ENCODE measurements at regions not wholly inside any gene's neighbourhood (a gene's known extent, or its start where the extent isn't known, plus 50 kb on each side); places are given as distances from the start of the nearest gene placed in this dataset.
A peak's percentile ranks its signal among the peaks of the same experiment; 100 is the strongest.
"Not testable (repeated sequence)": the region's sequence is repeated elsewhere in the genome, so short reads cannot be mapped to it uniquely, and the experiment has no call there.

GRCh38 chr12:125311050-125311449 lies 245.8 kb downstream of the AACS start:
- no peak for DNase-seq (ENCODE audit: low spot score)

DNA sequence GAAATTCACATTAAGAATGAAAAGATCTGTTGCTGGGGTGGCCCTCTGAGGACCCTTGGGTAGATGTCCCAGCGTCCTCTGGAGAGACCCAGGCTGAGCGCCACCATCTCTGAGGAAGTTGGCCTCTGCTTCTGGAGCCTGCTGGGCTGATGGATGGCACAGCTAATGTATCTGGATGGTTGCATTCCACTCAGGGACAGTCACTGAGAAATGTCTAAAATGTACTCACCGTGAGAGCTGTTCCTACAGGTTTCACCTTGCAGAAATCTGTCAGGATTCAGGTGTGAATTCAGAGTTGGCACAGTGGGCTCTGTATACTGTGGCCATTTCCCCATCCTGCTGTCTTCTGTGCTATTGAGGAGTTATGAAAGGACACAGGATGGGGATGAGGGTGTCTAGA lies 247.2 kb downstream of the AACS start:
- peak; percentile 9 for DNase-seq (ENCODE audit: low spot score)

DNA sequence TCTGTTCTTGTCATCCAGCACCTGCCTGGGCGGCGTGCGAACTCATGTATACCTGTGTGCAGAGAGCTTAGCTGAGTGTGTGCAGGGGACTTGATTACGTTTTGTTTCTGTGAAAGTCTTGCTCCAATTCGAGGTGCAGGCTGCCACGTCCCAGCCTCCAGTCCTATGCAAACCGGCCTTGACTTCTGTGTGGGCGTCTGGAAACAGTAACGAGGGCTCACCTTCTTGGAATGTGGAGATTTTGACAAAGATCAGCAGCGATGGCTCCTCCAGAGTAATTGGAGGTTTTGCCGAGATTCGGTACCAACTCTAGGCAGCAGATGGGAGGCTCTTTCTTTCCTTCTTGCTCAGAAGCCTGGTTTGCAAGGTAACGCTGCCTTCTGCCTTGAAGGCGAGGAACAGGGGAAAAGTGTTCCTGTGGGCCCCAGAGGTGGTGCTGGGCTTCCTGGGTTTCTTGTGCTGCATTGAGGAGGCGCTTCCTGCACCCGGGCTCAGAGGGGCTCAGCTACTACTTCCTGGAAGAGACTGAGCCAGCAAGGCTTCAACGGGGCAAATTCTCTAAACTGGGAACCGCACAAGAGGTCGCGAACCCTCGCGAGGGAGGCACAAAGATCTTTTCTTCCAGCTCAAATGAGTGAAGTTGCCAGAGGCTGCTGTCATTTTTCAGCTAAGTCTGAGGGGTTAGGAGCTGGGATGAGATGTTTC lies 249.0 kb downstream of the AACS start:
- no peak for DNase-seq (ENCODE audit: low spot score)

DNA sequence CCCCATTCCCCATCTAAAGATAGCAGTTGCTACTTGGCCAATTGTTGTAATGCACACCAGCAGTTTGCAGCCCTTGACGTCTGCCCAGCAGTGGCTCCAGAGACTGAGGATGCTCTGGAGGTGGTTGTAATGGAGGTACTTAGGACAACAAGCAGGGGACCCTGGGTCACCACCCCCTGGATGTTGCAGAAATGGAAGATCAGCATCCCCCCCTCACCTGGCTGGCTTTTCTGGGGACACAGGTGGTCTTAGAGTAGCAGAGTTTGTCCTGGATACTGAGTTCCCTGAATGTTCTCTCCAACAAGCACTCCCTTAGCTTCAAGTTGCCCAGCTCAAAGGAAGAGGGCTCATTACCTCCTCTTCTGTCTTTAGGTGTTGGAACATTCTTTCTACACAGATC lies 250.5 kb downstream of the AACS start:
- DNase-seq (ENCODE audit: low spot score): no peak

- DNase-seq (ENCODE audit: low spot score): no peak
Observed at GRCh38 chr12:125320177-125320576, 254.9 kb downstream of the AACS start.

GRCh38 chr12:125324861-125325490 lies 259.7 kb downstream of the AACS start:
- DNase-seq (ENCODE audit: low spot score): no peak

DNA sequence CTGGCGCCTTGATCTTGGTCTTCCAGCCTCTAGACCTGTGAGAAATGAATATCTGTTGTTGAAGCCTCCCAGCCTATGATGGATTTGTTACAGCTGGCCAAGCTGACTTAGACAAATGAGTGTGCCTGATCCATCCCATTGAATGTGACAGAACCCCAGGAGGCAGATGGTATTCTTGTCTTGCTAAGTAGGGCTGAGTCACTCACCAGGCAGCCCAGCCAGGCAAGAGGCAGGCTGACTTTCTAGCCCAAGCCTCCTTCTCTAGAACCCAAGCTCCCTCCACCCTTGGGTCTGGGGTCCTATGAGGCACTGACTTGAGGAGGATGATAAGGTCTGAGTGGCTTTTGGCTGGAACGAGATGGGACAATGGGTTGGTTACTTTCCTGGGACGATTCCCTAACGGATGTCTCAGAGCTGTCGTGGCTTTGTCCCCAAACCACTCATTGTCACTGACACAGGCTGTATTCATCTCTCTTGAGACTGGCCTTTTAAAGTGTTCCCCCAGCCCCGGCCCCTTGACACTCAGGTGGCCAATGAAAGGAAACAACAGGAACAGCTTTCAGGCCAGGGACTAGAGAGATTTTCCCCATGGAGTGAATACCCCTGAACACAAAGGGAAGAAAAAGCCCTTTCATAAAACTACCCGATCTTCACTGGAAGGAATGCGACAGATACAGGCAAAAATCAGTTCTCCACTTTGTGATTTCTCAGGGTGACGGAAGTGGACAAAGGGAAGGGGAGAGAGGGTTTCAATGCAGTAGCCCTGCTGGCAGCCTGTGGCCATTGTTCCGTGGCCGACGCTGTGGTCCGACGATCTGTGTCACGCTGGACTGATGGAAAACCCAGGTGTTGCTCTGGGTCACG lies 264.2 kb downstream of the AACS start:
- no peak for DNase-seq (ENCODE audit: low spot score)

DNA sequence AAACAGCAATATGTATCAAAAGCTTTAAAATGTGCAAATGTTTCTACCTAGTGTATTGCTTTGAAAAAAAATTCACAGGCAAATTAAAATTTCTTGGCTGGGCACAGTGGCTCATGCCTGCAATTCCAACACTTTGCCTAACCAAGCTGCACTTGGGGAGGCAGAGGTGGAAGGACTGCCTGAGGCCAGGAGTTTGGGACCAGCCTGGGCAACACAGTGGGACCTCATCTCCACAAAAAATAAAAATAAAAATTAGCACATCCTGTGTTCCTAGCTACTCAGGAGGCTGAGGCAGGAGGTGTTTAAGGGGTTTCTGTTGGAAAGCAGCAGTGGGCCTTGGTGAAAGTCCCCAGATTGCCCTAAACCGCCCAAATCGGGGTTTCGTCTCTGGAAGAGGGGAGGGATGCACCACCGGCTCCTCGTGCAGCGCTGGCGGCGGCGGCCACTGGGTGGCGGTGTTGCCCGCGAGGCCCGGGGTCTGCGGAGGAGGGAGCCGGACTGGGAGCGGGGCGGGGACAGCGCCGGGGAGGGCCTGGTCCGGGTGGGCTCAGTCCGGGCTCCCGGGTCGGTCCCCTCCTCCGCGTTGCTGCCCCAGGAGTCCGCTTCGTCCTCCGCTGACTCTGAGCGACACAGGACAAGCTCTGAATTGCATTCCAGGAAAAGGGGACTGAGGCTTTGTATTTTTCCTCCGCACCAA lies 265.6 kb downstream of the AACS start:
- peak; percentile 37 for DNase-seq (ENCODE audit: low spot score)

- no peak for DNase-seq (ENCODE audit: low spot score)
Observed at GRCh38 chr12:125331342-125332052, 266.3 kb downstream of the AACS start.

- DNase-seq (ENCODE audit: low spot score): no peak
Observed at GRCh38 chr12:125332900-125333299, 267.7 kb downstream of the AACS start.

GRCh38 chr12:125336246-125336645 lies 271.0 kb downstream of the AACS start:
- DNase-seq (ENCODE audit: low spot score): no peak

DNA sequence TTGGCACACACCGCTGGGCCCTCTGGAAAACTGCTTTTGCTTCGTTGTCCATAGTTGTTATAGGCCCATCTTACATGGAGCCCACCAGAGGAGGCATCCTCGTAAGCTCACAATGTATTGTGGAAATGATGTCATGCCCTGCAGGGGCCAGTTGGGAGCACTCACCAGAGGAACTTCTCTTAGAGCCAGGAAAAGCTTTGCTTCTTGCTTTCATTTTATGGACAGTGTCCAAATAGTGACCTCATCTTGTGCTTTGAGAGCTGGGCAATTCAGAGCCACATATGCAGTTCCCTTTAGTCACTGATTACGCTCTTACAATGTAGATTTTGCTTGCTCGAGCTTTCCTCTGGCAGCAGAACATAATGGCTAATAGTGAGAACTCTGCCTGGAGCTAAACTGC lies 275.6 kb downstream of the AACS start:
- peak; percentile 88 for DNase-seq (ENCODE audit: low spot score)

- DNase-seq (ENCODE audit: low spot score): no peak
Observed at GRCh38 chr12:125341422-125341821, 276.2 kb downstream of the AACS start.

DNA sequence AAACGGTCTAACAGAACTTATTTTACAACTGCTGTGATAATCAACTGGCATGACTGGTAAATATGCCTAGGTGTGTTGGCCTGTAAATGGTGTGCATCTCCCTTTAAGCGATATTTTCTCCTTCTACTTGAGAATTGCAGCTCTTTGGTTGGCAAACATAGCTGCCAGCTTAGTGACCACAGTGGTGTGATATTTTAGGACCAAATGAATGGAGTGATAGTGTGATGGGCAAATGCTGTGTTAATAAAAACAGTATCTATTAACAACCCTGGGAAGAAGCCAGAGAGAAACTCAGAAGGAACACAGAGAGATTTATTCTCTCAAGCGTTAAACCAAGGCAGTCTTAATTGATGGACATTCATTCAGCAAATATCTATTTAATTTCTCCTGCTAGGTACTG lies 278.4 kb downstream of the AACS start:
- DNase-seq (ENCODE audit: low spot score): no peak

DNA sequence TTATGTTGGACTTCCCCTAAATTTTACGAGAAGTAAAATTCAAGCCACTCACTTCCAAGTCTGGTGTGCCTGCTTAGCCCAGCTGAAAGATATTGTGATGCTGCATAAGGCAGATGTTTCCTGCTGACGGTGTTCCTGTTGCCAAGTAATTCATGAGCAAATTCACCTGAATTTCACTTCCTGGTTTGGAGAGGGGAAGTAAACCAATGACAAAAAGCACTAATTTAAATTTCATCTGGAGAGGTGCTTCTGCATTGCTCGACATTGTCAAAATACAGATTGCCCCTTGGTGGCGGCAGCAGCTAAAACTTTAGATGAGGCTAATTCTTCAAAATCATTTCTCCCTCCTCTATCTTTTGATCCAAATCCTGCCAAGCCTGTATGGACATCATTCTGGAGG lies 281.1 kb downstream of the AACS start:
- DNase-seq (ENCODE audit: low spot score): peak; percentile 60

GRCh38 chr12:125351788-125352187 lies 286.6 kb downstream of the AACS start:
- DNase-seq (ENCODE audit: low spot score): no peak

GRCh38 chr12:125353002-125353401 lies 287.8 kb downstream of the AACS start:
- DNase-seq (ENCODE audit: low spot score): not testable (repeated sequence)

DNA sequence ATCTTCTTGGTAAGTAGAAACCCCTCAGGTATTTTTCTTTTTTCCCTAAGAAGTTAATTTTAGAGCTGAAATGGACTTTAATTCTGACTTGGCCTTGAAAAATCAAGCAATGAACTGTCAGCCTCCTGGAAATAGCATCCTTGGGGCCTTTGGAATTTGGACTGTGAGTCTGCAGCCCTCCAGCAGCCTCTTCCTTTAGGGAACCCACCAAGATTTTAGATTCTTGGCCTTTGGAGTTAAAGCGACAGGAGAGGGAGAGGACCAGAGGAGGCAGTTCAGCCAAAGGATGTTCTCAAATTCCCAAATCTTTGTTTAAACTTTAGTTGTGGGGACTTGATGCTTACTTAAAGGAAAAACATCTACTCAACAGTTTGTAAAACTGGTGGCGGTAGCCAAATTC lies 288.6 kb downstream of the AACS start:
- no peak for DNase-seq (ENCODE audit: low spot score)

DNA sequence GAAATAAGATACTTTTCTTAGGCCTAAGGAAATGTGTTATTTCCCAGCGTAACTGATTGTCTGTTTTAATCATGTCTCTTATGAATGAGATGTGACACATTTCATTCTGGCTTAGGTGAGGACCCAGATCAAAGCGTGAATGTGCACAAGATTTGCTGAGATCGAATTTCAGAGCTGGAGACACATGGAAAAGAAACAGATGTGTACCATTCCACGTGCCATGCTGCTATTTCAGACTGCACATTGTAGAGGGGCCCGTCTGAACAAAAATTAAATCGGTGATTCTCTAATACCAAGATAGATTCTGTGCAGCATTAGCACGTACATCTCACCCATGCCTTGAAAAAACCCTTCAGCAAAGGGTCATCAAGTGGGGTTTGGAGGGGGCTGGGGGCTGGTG lies 290.4 kb downstream of the AACS start:
- no peak for DNase-seq (ENCODE audit: low spot score)

- no peak for DNase-seq (ENCODE audit: low spot score)
Observed at GRCh38 chr12:125356111-125356510, 290.9 kb downstream of the AACS start.

DNA sequence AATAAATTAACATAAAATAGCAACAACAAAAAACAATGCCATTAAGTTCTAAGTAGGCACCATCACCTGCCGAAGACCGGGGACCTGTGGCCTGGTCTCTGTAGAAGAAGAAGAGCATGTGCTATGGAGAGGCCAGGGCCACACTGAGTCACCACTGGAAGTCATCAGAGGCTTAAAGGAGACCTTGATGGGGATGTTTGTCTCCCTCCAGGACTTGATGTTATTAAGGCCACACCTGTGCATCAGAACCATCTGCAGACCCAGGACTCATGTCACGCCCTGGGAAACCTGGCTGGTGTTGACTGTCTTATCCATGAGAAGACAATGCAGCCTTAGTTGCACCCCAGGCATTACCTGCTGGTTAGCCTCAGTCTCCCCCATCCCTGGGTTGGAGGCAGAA lies 292.3 kb downstream of the AACS start:
- DNase-seq (ENCODE audit: low spot score): no peak

GRCh38 chr12:125360540-125360939 lies 295.3 kb downstream of the AACS start:
- DNase-seq (ENCODE audit: low spot score): no peak

Measured in pons (tissue), 1 donor.